Caco-2 (cell line): ENCODE measurements at regions not wholly inside any gene's neighbourhood (a gene's known extent, or its start where the extent isn't known, plus 50 kb on each side); places are given as distances from the start of the nearest gene placed in this dataset.

Experiments used
- BruUV-seq: library from RNA; stranded (reverse); fragments of 400-500 nt; replicated peaks from 2 replicates; lab custom pipeline; 2021; lab: Mats Ljungman, UMichigan
- CTCF ChIA-PET: fragments of 300-600 bp; sonication (Branson Sonifier 250); formaldehyde crosslinking; loops from one replicate; lab custom pipeline; 2022; ENCODE audit warnings: antibody characterized with exemption; lab: Charles Lee
- POLR2A ChIA-PET: fragments of 300-600 bp; sonication (Branson Sonifier 250); formaldehyde crosslinking; loops from one replicate; lab custom pipeline; 2022; ENCODE audit warnings: antibody characterized with exemption; lab: Charles Lee
- DNase-seq, 2 experiments: peaks; one replicate each; pipeline versions ENCODE4 v3.0.0 to v3.0.0-alpha.2; 2020 to 2022
- H3K27me3 ChIP-seq: replicated peaks from 2 replicates; pipeline ENCODE4 v1.6.0; 2011; ENCODE audit warnings: low read length; ENCODE audit not compliant: control insufficient read depth, insufficient read depth
- H3K36me3 ChIP-seq: 2 replicates; pipeline ENCODE4 v1.5.1; 2011; ENCODE audit warnings: low read length; ENCODE audit not compliant: control insufficient read depth, insufficient read depth
- H3K4me1 ChIP-seq: fragments of 250-450 bp; sonication (Bioruptor Pico); 2 replicates; pipeline ENCODE4 v1.5.1; 2020; ENCODE audit warnings: mild to moderate bottlenecking
- H3K4me3 ChIP-seq: 2 replicates; pipeline ENCODE4 v1.5.1; 2011; ENCODE audit warnings: low read depth, mild to moderate bottlenecking, control low read depth, low read length
- H3K9me3 ChIP-seq: fragments of 250-450 bp; sonication (Bioruptor Pico); 2 replicates; pipeline ENCODE4 v1.5.1; 2020; ENCODE audit warnings: mild to moderate bottlenecking, moderate library complexity
- H3K27ac Mint-ChIP-seq: one replicate; pipeline ENCODE4 v1.8.0; 2022; ENCODE audit warnings: mixed read lengths; ENCODE audit not compliant: unreplicated experiment
- H3K27me3 Mint-ChIP-seq: one replicate; pipeline ENCODE4 v1.8.0; 2022; ENCODE audit warnings: mixed read lengths; ENCODE audit not compliant: insufficient read depth, unreplicated experiment
- H3K36me3 Mint-ChIP-seq: one replicate; pipeline ENCODE4 v1.8.0; 2022; ENCODE audit warnings: mild to moderate bottlenecking, mixed read lengths; ENCODE audit not compliant: insufficient read depth, unreplicated experiment
- H3K4me1 Mint-ChIP-seq: one replicate; pipeline ENCODE4 v1.8.0; 2022; ENCODE audit warnings: low read depth, mixed read lengths; ENCODE audit not compliant: unreplicated experiment
- H3K4me3 Mint-ChIP-seq: one replicate; pipeline ENCODE4 v1.8.0; 2022; ENCODE audit warnings: mild to moderate bottlenecking, moderate library complexity, mixed read lengths; ENCODE audit not compliant: unreplicated experiment
- H3K9me3 Mint-ChIP-seq: one replicate; pipeline ENCODE4 v1.8.0; 2022; ENCODE audit warnings: mixed read lengths; ENCODE audit not compliant: unreplicated experiment
- CTCF ChIP-seq, 2 experiments: fragments of 200-600 bp in 1 of 2; IDR thresholded peaks; 1 replicate in 1 of 2; 2 replicates in 1 of 2; pipeline versions ENCODE4 v1.5.1 to v1.8.0; 2011 to 2022; ENCODE audit warnings: antibody characterized with exemption in 1 of 2, control low read depth in 1 of 2, inconsistent platforms in 1 of 2, low read depth in 1 of 2, low read length in 1 of 2, mild to moderate bottlenecking in 1 of 2, moderate library complexity in 1 of 2; ENCODE audit not compliant: insufficient read depth in 1 of 2, severe bottlenecking in 1 of 2, unreplicated experiment in 1 of 2
- intact Hi-C: fragments of 100-400 bp; cut with micrococcal nuclease; formaldehyde crosslinking; loops from one replicate; pipeline ENCODE4 v1.10.0; 2022; ENCODE audit not compliant: unreplicated experiment

GRCh38 chr21:35571910-35572309, 488.4 kb downstream of the SETD4 start:
- no peaks in the 10 kb centered on the region for H3K9me3 ChIP-seq
- DNase-seq, result no peak
- ChIA-PET CTCF (no interaction called here), POLR2A (no interaction called here)
- no peaks in the 10 kb centered on the region for H3K4me1 ChIP-seq
- no peak for TF ChIP-seq CTCF (IDR thresholded peaks at IDR 0.05; ENCODE audit: insufficient read depth in 1 of 2, low read depth in 1 of 2, low read length in 1 of 2, severe bottlenecking in 1 of 2, unreplicated experiment in 1 of 2)
- H3K4me3 Mint-ChIP-seq, result no peak overlapping the region
- no TSS peak for BruUV-seq
- no peaks in the 10 kb centered on the region for H3K36me3 ChIP-seq
- no peak overlapping the region for H3K4me3 ChIP-seq
- intact Hi-C loops, result no loop called here
- H3K27me3 Mint-ChIP-seq, result no peaks in the 10 kb centered on the region
- H3K27ac Mint-ChIP-seq, result no peak overlapping the region
- no peaks in the 10 kb centered on the region for H3K36me3 Mint-ChIP-seq
- H3K4me1 Mint-ChIP-seq, result no peaks in the 10 kb centered on the region
- no peaks in the 10 kb centered on the region for H3K27me3 ChIP-seq
- H3K9me3 Mint-ChIP-seq, result no peaks in the 10 kb centered on the region

GRCh38 chr21:35568643-35569042, 491.7 kb downstream of the SETD4 start:
- DNase-seq, result no peak
- Histone ChIP-seq H3K9me3 (no peaks in the 10 kb centered on the region), H3K36me3 (no peaks in the 10 kb centered on the region), H3K4me1 (peaks cover 9% of the 10 kb centered on the region; the same call in 1 of the 2 replicates), H3K4me3 (no peak overlapping the region), H3K27me3 (no peaks in the 10 kb centered on the region)
- no TSS peak for BruUV-seq
- Mint-ChIP-seq H3K36me3 (no peaks in the 10 kb centered on the region), H3K4me1 (peaks cover 8% of the 10 kb centered on the region), H3K27me3 (no peaks in the 10 kb centered on the region), H3K9me3 (no peaks in the 10 kb centered on the region), H3K27ac (no peak overlapping the region), H3K4me3 (no peak overlapping the region)
- no peak for TF ChIP-seq CTCF (IDR thresholded peaks at IDR 0.05; ENCODE audit: insufficient read depth in 1 of 2, low read depth in 1 of 2, low read length in 1 of 2, severe bottlenecking in 1 of 2, unreplicated experiment in 1 of 2)
- ChIA-PET POLR2A (no interaction called here), CTCF (no interaction called here)
- intact Hi-C loops, result no loop called here

- H3K9me3 Mint-ChIP-seq, result no peaks in the 10 kb centered on the region
- Histone ChIP-seq H3K4me1 (peaks cover 9% of the 10 kb centered on the region; the same call in 1 of the 2 replicates), H3K9me3 (no peaks in the 10 kb centered on the region), H3K36me3 (no peaks in the 10 kb centered on the region), H3K27me3 (no peaks in the 10 kb centered on the region), H3K4me3 (no peak overlapping the region)
- no peak overlapping the region for H3K4me3 Mint-ChIP-seq
- POLR2A ChIA-PET, result no interaction called here
- CTCF ChIA-PET, result no interaction called here
- peaks cover 8% of the 10 kb centered on the region for H3K4me1 Mint-ChIP-seq
- no peak overlapping the region for H3K27ac Mint-ChIP-seq
- DNase-seq, result no peak
- no peaks in the 10 kb centered on the region for H3K36me3 Mint-ChIP-seq
- intact Hi-C loops, result no loop called here
- TF ChIP-seq CTCF (IDR thresholded peaks at IDR 0.05; ENCODE audit: insufficient read depth in 1 of 2, low read depth in 1 of 2, low read length in 1 of 2, severe bottlenecking in 1 of 2, unreplicated experiment in 1 of 2), result no peak
- no peaks in the 10 kb centered on the region for H3K27me3 Mint-ChIP-seq
- BruUV-seq, result no TSS peak
Measured at GRCh38 chr21:35566874-35567273, 493.5 kb downstream of the SETD4 start.
